T-helper 2 cell treated with Interferon-gamma antibody and Interleukin-4, amounts not matched to agents 100 ng/mL and 5 ng/mL, for 36 hours (primary cell): ENCODE measurements at regions not wholly inside any gene's neighbourhood (a gene's known extent, or its start where the extent isn't known, plus 50 kb on each side); places are given as distances from the start of the nearest gene placed in this dataset.
"Not testable (repeated sequence)": the region's sequence is repeated elsewhere in the genome, so short reads cannot be mapped to it uniquely, and the experiment has no call there.

Experiments
- intact Hi-C: fragments of 100-400 bp; cut with micrococcal nuclease; formaldehyde crosslinking; loops from one replicate; pipeline ENCODE4 v1.15.1; 2023

GRCh38 chr3:20742903-20743552 lies 557.0 kb upstream of the SGO1 start:
- intact Hi-C loops = no loop called here

GRCh38 chr3:20741381-20741780 lies 555.4 kb upstream of the SGO1 start:
- intact Hi-C loops = no loop called here

- intact Hi-C loops = no loop called here
Observed at GRCh38 chr3:20739814-20740213, 553.8 kb upstream of the SGO1 start.

GRCh38 chr3:20736287-20736852 lies 550.4 kb upstream of the SGO1 start:
- intact Hi-C loops = no loop called here

GRCh38 chr3:20729185-20729584 lies 543.2 kb upstream of the SGO1 start:
- intact Hi-C loops = no loop called here

- intact Hi-C loops = no loop called here
Observed at GRCh38 chr3:20726786-20727185, 540.8 kb upstream of the SGO1 start.

DNA sequence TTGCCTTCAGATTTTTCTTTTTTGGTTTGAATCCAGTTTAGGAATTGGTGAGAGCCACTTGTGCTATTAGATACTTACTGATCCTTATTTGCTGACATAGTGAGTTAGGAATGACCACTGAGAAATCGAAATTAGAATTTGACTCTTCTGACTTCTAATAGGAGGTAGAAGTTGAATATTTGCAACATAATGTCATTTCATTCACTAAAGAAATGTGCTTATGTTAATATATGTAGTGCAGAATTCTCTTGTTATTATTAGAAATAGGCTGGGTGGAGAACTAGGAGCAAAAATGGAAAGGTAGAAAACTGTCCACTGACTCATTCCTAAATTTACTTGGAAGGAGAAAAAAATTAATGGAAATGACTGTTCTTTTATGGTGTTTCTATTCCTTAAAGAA lies 538.2 kb upstream of the SGO1 start:
- intact Hi-C loops = no loop called here

- intact Hi-C loops = not testable (repeated sequence)
Observed at GRCh38 chr3:20716425-20716824, 530.4 kb upstream of the SGO1 start.

GRCh38 chr3:20701641-20702040 lies 515.6 kb upstream of the SGO1 start:
- intact Hi-C loops = no loop called here

DNA sequence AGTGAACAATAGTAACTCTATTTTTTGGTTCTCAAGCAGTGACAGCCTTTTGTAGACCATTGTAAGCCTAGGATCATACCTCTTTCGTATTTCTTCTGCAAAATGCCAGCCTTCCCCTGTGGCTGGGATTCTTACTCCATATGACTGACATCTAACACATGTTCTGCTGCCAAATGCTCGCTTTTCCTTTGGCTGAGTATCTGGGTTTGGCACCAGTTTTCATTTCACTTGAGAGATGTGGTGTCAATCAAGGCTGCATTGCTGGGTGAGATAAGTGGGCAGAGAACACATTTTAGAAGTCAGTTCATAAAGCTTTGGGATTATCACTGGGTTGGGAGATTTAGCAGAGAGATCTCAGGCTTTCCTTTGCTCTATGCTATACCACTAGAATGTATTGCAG lies 514.7 kb upstream of the SGO1 start:
- intact Hi-C loops = no loop called here

- intact Hi-C loops = no loop called here
Observed at GRCh38 chr3:20698896-20699295, 512.9 kb upstream of the SGO1 start.

DNA sequence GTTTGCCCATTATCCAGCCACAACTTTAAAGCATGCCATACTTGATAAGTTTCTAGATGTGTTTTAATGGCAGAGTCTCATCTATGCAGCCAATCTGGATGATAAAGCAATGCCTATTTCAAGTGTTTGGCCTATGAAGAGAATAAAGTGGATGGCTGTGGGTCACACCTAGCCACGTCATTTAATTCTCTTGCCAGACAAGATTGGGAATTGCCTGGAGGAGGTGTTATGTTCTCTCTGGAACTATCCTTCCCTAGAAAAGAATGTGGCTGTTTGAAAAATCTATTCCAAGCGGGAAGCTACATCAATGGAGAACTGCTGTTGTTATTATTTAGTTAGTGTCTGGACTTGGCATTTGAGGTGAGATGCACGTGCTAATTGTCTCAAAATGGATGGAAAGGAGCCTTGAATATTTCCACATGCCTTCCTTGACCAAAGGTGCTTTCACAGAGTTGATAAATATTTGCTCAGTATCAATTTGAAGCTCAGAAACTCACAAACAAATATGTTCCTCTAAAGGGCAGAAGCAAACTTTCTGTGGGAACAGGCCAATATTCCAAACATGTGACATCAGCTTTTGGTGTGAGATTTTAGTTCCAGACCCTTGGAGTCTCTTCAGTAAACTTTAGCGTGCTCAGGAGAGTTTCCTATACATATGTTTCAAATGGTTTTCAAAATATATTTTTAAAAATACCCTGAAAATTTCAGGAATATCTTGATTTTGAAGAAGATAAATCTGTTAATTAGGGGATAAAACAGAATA lies 510.6 kb upstream of the SGO1 start:
- intact Hi-C loops = no loop called here

DNA sequence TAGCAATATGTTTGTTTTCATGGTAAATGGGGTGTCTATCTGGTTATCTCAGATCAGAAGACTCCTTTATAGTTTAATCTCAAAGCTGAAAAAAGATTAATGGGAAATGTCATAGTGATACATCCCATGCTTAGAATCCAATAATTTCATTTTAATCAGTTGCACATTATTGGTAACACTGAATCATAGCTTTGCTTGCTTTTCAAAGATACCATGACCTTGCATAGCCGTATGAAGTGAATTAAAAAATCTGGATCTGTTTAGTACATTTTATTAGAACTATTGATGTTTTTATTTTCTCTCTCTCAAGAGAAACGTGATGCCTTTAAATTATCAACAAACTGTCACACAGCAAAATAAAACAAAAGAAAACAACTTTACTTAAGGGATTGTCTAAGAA lies 506.7 kb upstream of the SGO1 start:
- intact Hi-C loops = no loop called here

GRCh38 chr3:20683910-20684309 lies 497.9 kb upstream of the SGO1 start:
- intact Hi-C loops = no loop called here

DNA sequence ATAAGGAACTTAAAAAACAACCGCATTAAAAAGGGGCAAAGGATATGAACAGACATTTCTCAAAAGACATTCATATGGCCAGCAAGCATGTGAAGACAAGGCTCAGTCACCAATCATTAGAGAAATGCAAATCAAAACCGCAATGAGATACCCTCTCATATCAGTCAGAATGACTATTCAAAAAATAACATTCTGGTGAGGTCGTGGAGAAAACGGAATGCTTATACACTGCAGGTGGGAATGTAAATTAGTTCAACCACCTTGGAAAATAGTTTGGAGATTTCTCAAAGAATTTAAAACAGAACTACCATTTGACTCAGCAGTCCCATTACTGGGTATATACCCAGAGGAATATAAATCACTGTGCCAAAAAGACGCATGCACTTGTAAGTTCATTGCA lies 496.6 kb upstream of the SGO1 start:
- intact Hi-C loops = no loop called here

DNA sequence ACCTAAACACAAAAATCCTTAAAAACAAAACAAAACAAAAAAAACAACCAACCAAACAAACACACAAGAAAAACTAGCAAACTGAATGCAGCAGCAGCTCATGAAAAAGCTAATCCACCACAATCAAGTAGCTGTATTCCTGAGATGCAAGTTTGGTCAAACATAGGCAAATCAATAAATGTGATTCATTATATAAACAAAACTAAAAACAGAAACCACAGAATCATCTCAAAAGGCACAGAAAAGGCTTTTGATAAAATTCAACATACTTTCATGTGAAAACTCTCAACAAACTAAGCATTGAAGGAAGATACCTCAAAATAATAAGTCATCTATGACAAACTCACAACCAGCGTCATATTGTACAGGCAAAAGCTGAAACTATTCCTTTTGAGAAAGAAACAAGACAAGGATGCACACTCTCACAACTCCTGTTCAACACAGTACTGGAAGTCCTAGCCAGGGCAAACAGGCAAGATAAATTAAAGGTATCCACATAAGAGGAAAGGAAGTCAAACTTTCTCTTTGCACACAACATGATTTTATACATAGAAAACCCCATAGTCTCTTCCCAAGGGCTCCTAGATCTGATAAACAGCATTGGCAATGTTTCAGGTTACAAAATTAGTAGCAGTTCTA lies 495.1 kb upstream of the SGO1 start:
- intact Hi-C loops = no loop called here

GRCh38 chr3:20673866-20674265 lies 487.9 kb upstream of the SGO1 start:
- intact Hi-C loops = no loop called here

- intact Hi-C loops = no loop called here
Observed at GRCh38 chr3:20669675-20670074, 483.7 kb upstream of the SGO1 start.

- intact Hi-C loops = no loop called here
Observed at GRCh38 chr3:20669184-20669583, 483.2 kb upstream of the SGO1 start.

DNA sequence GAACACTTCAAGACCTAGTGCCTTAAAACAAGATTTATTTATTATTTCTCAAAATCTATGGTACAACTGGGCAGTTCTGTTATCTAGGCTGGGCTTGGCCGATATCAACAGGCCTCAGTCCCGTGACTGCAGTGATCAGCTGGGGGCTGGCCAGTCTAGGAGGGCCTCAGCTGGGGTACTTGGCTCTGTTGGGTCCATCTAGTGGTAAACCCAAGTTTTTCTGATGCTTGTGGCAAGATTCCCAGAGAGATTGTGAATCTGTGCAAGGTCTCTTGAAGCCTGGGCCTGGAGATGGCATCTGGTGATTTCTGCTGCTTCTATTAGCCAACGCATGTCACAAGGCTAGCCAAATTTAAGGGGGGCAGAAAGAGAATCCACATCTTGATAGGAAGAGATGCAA lies 482.4 kb upstream of the SGO1 start:
- intact Hi-C loops = no loop called here

- intact Hi-C loops = no loop called here
Observed at GRCh38 chr3:20666091-20666490, 480.1 kb upstream of the SGO1 start.

DNA sequence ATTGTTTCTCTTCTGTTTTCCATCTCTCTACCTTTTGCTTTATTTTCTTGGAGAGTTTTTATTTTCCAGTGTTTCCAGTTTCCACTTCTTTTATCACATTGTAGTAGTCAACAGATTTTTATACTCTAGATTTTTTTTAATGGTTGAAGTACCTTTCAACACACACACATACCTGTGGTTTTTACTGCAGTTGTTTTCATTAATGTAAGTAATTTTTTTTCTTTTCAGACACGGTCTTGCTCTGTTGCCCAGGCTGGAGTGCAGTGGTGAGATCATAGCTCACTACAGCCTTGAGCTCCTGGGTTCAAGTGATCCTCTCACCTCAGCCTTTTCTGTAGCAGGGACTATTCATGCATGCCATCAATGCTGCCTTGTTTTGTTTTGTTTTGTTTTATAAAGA lies 472.5 kb upstream of the SGO1 start:
- intact Hi-C loops = no loop called here
